ENCODE measurements at regions not wholly inside any gene's neighbourhood (a gene's known extent, or its start where the extent isn't known, plus 50 kb on each side); places are given as distances from the start of the nearest gene placed in this dataset.

DNA sequence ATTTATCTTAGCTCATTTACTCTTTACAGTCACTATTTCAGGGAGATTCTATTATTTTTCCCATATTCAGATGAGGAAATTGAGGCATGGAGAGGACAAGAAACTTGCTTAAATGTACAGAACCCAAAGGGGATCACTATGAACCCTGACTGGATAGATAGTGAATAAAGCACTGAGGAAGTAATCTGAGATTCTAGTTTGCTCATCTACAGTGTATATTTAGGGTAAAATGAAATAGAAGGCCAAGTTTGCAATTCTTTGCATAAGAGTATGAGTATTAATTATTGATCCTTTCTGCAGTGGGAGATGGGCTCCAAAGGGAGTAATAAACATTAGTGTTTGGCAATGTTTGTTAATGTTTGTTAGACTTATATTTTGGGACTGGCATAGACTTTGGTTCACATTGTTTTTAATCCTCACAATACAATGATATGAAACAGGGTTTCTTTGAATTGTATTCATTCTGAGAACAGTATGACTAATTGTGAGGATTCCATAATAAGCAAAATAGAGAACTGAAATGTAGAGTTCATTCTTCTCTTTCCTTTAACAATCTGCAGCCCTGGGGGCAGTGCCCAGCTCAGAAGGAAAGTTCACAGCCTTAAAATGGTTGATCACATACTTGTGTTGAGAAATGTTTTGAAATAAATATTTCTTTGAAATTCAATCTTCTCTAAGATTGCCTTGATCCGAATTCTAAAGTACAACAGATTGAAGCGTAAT is 131.0 kb upstream of the ZNF804B start:
- no peak overlapping the region for H3K4me3 Mint-ChIP-seq (ENCODE audit: unreplicated experiment)
- H3K9me3 Mint-ChIP-seq (ENCODE audit: unreplicated experiment): no peaks in the 10 kb centered on the region
- no peaks in the 10 kb centered on the region for H3K4me1 Mint-ChIP-seq (ENCODE audit: low read depth, unreplicated experiment)
- no peak overlapping the region for H3K27ac Mint-ChIP-seq (ENCODE audit: unreplicated experiment)
- no peak for DNase-seq
- no peak for TF ChIP-seq CTCF (IDR thresholded peaks at IDR 0.05; ENCODE audit: partially characterized antibody, unreplicated experiment)
- no peaks in the 10 kb centered on the region for H3K27me3 Mint-ChIP-seq (ENCODE audit: unreplicated experiment)
- no peaks in the 10 kb centered on the region for H3K36me3 Mint-ChIP-seq (ENCODE audit: unreplicated experiment)

DNA sequence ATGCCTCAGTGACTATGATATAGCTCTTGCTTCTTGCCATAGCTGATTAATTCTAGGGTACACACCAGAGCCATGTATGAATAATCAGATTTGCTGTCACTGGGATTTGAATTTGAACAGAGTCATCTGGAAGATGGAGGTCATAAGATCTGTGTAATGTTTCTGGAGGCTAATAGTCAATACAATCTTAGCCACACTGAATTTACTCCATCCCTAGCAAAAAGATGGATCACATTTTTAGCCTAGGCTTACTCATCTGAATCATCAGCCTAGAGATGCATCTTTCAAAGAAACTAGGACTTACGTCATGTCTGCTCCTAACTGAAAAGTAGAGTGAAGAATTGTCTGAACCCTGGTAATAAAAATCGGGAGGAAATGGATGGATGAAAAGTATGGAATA is 142.3 kb upstream of the ZNF804B start:
- Mint-ChIP-seq H3K4me3 (ENCODE audit: unreplicated experiment) (no peak overlapping the region), H3K36me3 (ENCODE audit: unreplicated experiment) (no peaks in the 10 kb centered on the region), H3K27me3 (ENCODE audit: unreplicated experiment) (no peaks in the 10 kb centered on the region), H3K27ac (ENCODE audit: unreplicated experiment) (no peak overlapping the region), H3K4me1 (ENCODE audit: low read depth, unreplicated experiment) (no peaks in the 10 kb centered on the region), H3K9me3 (ENCODE audit: unreplicated experiment) (no peaks in the 10 kb centered on the region)
- no peak for DNase-seq
- no peak for TF ChIP-seq CTCF (IDR thresholded peaks at IDR 0.05; ENCODE audit: partially characterized antibody, unreplicated experiment)

GRCh38 chr7:88615336-88615735 is 144.2 kb upstream of the ZNF804B start:
- no peaks in the 10 kb centered on the region for H3K9me3 Mint-ChIP-seq (ENCODE audit: unreplicated experiment)
- no peaks in the 10 kb centered on the region for H3K36me3 Mint-ChIP-seq (ENCODE audit: unreplicated experiment)
- no peaks in the 10 kb centered on the region for H3K4me1 Mint-ChIP-seq (ENCODE audit: low read depth, unreplicated experiment)

DNA sequence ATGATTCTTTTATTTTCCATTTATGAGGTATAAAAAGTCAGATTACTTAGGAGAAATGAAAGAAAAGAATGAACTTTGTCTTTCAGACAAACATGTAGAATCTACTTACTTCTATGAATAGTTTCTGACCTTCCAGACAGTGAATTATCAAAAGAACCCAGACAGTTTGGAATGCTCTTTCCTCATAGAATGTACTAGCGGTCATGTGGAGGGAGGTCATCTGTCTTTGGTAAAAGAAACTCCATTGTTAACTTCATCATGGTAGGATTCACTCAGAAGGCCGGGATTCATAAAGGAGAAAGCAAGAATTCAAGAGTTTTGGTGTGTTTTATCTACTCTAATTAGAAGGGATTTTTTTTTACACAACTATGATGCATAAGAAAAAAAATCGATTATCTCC is 144.8 kb upstream of the ZNF804B start:
- Mint-ChIP-seq H3K27ac (ENCODE audit: unreplicated experiment) (no peak overlapping the region), H3K27me3 (ENCODE audit: unreplicated experiment) (peaks cover 4% of the 10 kb centered on the region), H3K4me1 (ENCODE audit: low read depth, unreplicated experiment) (no peaks in the 10 kb centered on the region), H3K4me3 (ENCODE audit: unreplicated experiment) (no peak overlapping the region), H3K9me3 (ENCODE audit: unreplicated experiment) (no peaks in the 10 kb centered on the region), H3K36me3 (ENCODE audit: unreplicated experiment) (no peaks in the 10 kb centered on the region)
- TF ChIP-seq CTCF (IDR thresholded peaks at IDR 0.05; ENCODE audit: partially characterized antibody, unreplicated experiment): no peak
- DNase-seq: no peak

More at GRCh38 chr7:88615336-88615735, 144.2 kb upstream of the ZNF804B start:
- DNase-seq: no peak
- Mint-ChIP-seq H3K4me3 (ENCODE audit: unreplicated experiment) (no peak overlapping the region), H3K27me3 (ENCODE audit: unreplicated experiment) (peaks cover 4% of the 10 kb centered on the region), H3K27ac (ENCODE audit: unreplicated experiment) (no peak overlapping the region)
- no peak for TF ChIP-seq CTCF (IDR thresholded peaks at IDR 0.05; ENCODE audit: partially characterized antibody, unreplicated experiment)

- DNase-seq: no peak
- H3K4me3 Mint-ChIP-seq (ENCODE audit: unreplicated experiment): no peak overlapping the region
- no peaks in the 10 kb centered on the region for H3K9me3 Mint-ChIP-seq (ENCODE audit: unreplicated experiment)
- peaks cover 4% of the 10 kb centered on the region for H3K27me3 Mint-ChIP-seq (ENCODE audit: unreplicated experiment)
- no peaks in the 10 kb centered on the region for H3K36me3 Mint-ChIP-seq (ENCODE audit: unreplicated experiment)
- H3K27ac Mint-ChIP-seq (ENCODE audit: unreplicated experiment): no peak overlapping the region
- H3K4me1 Mint-ChIP-seq (ENCODE audit: low read depth, unreplicated experiment): no peaks in the 10 kb centered on the region
- no peak for TF ChIP-seq CTCF (IDR thresholded peaks at IDR 0.05; ENCODE audit: partially characterized antibody, unreplicated experiment)
Measured at GRCh38 chr7:88610942-88611341, 148.6 kb upstream of the ZNF804B start.
